ENCODE measurements at regions not wholly inside any gene's neighbourhood (a gene's known extent, or its start where the extent isn't known, plus 50 kb on each side); places are given as distances from the start of the nearest gene placed in this dataset.
A peak's percentile ranks its signal among the peaks of the same experiment; 100 is the strongest.
"Not testable (repeated sequence)": the region's sequence is repeated elsewhere in the genome, so short reads cannot be mapped to it uniquely, and the experiment has no call there.

- DNase-seq, result no peak
These were observed 441.0 kb upstream of the ERCC4 start for GRCh38 chr16:13478991-13479390.

GRCh38 chr16:13479549-13479948 lies 440.4 kb upstream of the ERCC4 start:
- DNase-seq, result no peak

- no peak for DNase-seq
These were observed 439.2 kb upstream of the ERCC4 start for GRCh38 chr16:13480801-13481200.

GRCh38 chr16:13483121-13483520 lies 436.8 kb upstream of the ERCC4 start:
- no peak for DNase-seq

- DNase-seq, result not testable (repeated sequence)
These were observed 430.5 kb upstream of the ERCC4 start for GRCh38 chr16:13489416-13489815.

- no peak for DNase-seq
These were observed 427.9 kb upstream of the ERCC4 start for GRCh38 chr16:13492046-13492445.

- no peak for DNase-seq
These were observed 415.9 kb upstream of the ERCC4 start for GRCh38 chr16:13503960-13504635.

- no peak for DNase-seq
These were observed 412.4 kb upstream of the ERCC4 start for GRCh38 chr16:13507530-13507929.

- DNase-seq, result no peak
These were observed 409.4 kb upstream of the ERCC4 start for GRCh38 chr16:13510425-13511151.

GRCh38 chr16:13517841-13518240 lies 402.1 kb upstream of the ERCC4 start:
- no peak for DNase-seq

GRCh38 chr16:13519871-13520270 lies 400.1 kb upstream of the ERCC4 start:
- no peak for DNase-seq

- no peak for DNase-seq
These were observed 398.6 kb upstream of the ERCC4 start for GRCh38 chr16:13521356-13521755.

- no peak for DNase-seq
These were observed 392.6 kb upstream of the ERCC4 start for GRCh38 chr16:13527332-13527731.

GRCh38 chr16:13528691-13529090 lies 391.3 kb upstream of the ERCC4 start:
- no peak for DNase-seq

GRCh38 chr16:13529193-13529982 lies 390.6 kb upstream of the ERCC4 start:
- DNase-seq, result no peak

- DNase-seq, result no peak
These were observed 379.2 kb upstream of the ERCC4 start for GRCh38 chr16:13540771-13541170.

GRCh38 chr16:13542284-13542683 lies 377.7 kb upstream of the ERCC4 start:
- DNase-seq, result peak; percentile 17

- DNase-seq, result peak; percentile 17
These were observed 376.1 kb upstream of the ERCC4 start for GRCh38 chr16:13543850-13544249.

GRCh38 chr16:13545271-13545670 lies 374.7 kb upstream of the ERCC4 start:
- DNase-seq, result peak; percentile 25

- DNase-seq, result no peak
These were observed 369.7 kb upstream of the ERCC4 start for GRCh38 chr16:13550254-13550653.

- DNase-seq, result no peak
These were observed 367.6 kb upstream of the ERCC4 start for GRCh38 chr16:13552062-13552959.

GRCh38 chr16:13552960-13553257 lies 367.0 kb upstream of the ERCC4 start:
- no peak for DNase-seq

- no peak for DNase-seq
These were observed 366.4 kb upstream of the ERCC4 start for GRCh38 chr16:13553453-13553985.
